ENCODE measurements at regions not wholly inside any gene's neighbourhood (a gene's known extent, or its start where the extent isn't known, plus 50 kb on each side); places are given as distances from the start of the nearest gene placed in this dataset.

DNA sequence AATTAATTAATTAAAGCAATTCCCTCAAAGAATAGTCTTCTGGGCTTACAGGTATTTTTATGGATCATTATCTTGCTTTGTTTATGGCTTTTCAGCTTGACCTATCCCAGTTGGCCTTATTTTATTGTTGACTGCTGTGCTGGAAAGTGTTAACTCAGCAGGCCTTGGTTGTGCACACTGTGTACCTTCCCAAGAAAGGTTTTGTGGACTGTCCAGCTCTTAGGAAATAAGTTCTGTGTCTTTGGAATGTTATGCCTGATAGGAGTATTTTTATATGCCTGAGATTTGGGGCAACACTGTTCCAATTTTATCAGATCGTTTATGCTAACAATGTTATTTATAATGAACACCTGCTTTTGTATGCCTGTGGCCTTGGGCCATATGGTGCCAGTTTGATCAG is 671.9 kb upstream of the ZNF804A start:
- POLR2A ChIA-PET = no interaction called here
- CTCF ChIA-PET = no interaction called here
- TF ChIP-seq, protein P1, sequence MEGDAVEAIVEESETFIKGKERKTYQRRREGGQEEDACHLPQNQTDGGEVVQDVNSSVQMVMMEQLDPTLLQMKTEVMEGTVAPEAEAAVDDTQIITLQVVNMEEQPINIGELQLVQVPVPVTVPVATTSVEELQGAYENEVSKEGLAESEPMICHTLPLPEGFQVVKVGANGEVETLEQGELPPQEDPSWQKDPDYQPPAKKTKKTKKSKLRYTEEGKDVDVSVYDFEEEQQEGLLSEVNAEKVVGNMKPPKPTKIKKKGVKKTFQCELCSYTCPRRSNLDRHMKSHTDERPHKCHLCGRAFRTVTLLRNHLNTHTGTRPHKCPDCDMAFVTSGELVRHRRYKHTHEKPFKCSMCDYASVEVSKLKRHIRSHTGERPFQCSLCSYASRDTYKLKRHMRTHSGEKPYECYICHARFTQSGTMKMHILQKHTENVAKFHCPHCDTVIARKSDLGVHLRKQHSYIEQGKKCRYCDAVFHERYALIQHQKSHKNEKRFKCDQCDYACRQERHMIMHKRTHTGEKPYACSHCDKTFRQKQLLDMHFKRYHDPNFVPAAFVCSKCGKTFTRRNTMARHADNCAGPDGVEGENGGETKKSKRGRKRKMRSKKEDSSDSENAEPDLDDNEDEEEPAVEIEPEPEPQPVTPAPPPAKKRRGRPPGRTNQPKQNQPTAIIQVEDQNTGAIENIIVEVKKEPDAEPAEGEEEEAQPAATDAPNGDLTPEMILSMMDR (IDR thresholded peaks at IDR 0.05; ENCODE audit: insufficient read depth, low read depth, low read length) = no peak
- DNase-seq (ENCODE audit: low read depth) = no peak
- no peaks in the 10 kb centered on the region for H3K36me3 ChIP-seq (ENCODE audit: control insufficient read depth, insufficient read depth, low read length)
- no peak overlapping the region for H3K4me3 ChIP-seq (ENCODE audit: low read depth, low read length)
- no peaks in the 10 kb centered on the region for H3K27me3 ChIP-seq (ENCODE audit: control insufficient read depth, insufficient read depth, low read length)

DNA sequence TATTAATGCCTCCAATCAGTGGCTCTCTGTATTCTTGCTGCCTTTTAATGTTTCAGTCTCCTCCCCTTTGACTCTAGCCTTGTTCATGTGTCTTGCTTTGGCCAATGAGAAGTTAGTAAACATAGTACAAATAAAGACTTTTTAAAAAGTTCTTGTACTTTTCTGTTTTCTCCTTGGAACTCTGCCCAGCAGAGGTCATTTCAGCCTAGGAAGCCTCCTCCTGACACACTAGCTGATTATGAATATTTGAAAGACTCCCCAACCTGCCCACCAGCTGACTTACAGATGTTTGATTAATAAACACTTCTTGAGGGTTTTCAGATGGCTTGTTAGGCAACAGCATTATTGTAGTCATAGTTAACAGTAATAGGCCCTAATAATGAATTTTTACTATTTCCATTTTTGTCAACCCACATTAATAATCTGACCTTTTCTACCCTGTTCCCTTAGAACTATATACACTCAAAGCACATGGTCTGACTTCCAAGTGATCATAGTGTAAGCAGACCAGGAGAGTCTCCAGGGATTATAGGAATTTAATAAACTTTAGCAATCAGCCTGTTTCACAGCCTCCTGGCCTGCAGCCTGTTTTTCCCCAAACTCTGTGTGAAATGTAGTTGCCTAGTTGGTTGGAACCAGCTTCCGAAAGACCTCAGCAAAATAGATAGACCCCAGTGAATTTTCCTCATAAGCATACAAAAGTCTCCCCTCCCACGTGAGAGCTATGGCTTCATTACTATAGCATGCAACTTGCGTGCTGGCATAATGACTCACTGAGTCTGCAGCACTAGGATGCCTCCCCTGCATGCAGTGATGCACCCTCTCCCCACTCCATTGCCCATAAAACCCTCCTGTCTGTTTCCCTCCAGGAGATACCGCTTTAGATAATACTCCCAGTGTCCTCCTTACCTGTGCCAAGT is 670.7 kb upstream of the ZNF804A start:
- no peaks in the 10 kb centered on the region for H3K27me3 ChIP-seq (ENCODE audit: control insufficient read depth, insufficient read depth, low read length)
- H3K4me3 ChIP-seq (ENCODE audit: low read depth, low read length) = no peak overlapping the region
- no peak for DNase-seq (ENCODE audit: low read depth)
- POLR2A ChIA-PET = no interaction called here
- CTCF ChIA-PET = interaction anchor here (0.6 kb wide), 1 partner anchor 366 kb away, joined by 4 read pairs; no protein-coding TSS in a partner anchor
- H3K36me3 ChIP-seq (ENCODE audit: control insufficient read depth, insufficient read depth, low read length) = no peaks in the 10 kb centered on the region
- TF ChIP-seq, protein P1 (IDR thresholded peaks at IDR 0.05; ENCODE audit: insufficient read depth, low read depth, low read length) = no peak

DNA sequence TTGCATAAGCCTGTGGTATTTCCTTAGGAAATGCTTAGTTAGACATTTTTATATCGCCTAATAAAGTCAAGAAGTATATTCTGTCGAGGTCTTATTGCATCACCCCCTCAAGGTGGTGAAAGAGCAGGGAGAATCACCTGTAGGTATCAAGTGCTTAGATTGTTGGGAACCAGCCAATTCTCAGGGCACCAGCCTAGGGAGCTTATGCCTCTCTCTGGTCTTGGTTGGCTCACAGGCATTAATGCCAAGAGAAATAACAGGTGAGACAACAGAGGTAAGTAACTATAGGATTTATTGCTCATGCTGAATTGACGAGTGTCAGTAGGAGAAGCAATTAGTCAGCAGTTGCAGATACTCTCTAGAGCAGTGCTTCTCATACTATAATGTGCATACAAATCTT is 663.3 kb upstream of the ZNF804A start:
- DNase-seq (ENCODE audit: low read depth) = no peak
- H3K27me3 ChIP-seq (ENCODE audit: control insufficient read depth, insufficient read depth, low read length) = no peaks in the 10 kb centered on the region
- POLR2A ChIA-PET = no interaction called here
- no peak overlapping the region for H3K4me3 ChIP-seq (ENCODE audit: low read depth, low read length)
- CTCF ChIA-PET = no interaction called here
- TF ChIP-seq, protein P1 (IDR thresholded peaks at IDR 0.05; ENCODE audit: insufficient read depth, low read depth, low read length) = no peak
- H3K36me3 ChIP-seq (ENCODE audit: control insufficient read depth, insufficient read depth, low read length) = no peaks in the 10 kb centered on the region

DNA sequence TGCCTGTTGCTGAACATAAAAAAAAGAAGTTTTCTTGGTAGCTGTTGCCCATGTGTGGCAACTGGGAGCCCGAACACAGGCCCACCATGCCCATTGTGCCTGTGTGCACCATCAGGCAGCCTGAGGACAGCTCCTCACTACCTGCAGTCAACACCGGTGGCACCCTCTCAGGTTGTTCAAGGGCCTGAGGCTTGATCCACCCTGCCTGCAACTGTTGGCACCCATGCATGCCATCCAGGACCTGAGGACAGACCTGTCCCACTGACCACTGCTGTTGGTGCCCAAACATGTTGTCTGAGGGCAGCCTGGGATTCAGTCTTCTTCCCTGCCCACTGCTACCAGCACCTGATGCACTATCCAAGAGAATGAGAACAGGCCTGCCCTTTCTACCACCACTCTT is 661.1 kb upstream of the ZNF804A start:
- Histone ChIP-seq H3K36me3 (ENCODE audit: control insufficient read depth, insufficient read depth, low read length) (no peaks in the 10 kb centered on the region), H3K27me3 (ENCODE audit: control insufficient read depth, insufficient read depth, low read length) (no peaks in the 10 kb centered on the region), H3K4me3 (ENCODE audit: low read depth, low read length) (no peak overlapping the region)
- CTCF ChIA-PET = no interaction called here
- POLR2A ChIA-PET = no interaction called here
- TF ChIP-seq, protein P1 (IDR thresholded peaks at IDR 0.05; ENCODE audit: insufficient read depth, low read depth, low read length) = no peak
- DNase-seq (ENCODE audit: low read depth) = no peak

DNA sequence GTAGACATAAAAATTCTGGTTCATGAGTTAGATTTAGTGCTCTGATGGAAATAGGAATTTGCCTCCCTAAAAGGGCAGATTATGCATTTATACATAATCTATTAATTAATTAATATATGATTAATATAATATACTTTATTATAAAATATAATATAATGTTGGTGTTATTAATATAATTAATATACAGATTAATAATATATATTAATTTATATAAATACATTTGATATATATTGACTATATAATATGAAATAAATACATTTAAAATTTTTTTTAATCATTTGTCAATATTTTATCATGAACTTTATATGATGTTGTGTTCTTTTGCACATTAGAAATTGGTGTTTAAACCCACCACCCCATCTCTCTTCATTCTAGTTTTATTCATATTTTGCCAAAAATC is 652.1 kb upstream of the ZNF804A start:
- CTCF ChIA-PET = no interaction called here
- Histone ChIP-seq H3K36me3 (ENCODE audit: control insufficient read depth, insufficient read depth, low read length) (no peaks in the 10 kb centered on the region), H3K27me3 (ENCODE audit: control insufficient read depth, insufficient read depth, low read length) (no peaks in the 10 kb centered on the region), H3K4me3 (ENCODE audit: low read depth, low read length) (no peak overlapping the region)
- TF ChIP-seq, protein P1 (IDR thresholded peaks at IDR 0.05; ENCODE audit: insufficient read depth, low read depth, low read length) = no peak
- POLR2A ChIA-PET = no interaction called here
- DNase-seq (ENCODE audit: low read depth) = no peak

Measured in BJ (cell line).